ENCODE measurements at regions not wholly inside any gene's neighbourhood (a gene's known extent, or its start where the extent isn't known, plus 50 kb on each side); places are given as distances from the start of the nearest gene placed in this dataset.
"Not testable (repeated sequence)": the region's sequence is repeated elsewhere in the genome, so short reads cannot be mapped to it uniquely, and the experiment has no call there.

- no peak for DNase-seq
- intact Hi-C loops (cut with micrococcal nuclease) = no loop called here
- H3K4me1 ChIP-seq = no peaks in the 10 kb centered on the region
- peaks cover 13% of the 10 kb centered on the region for H3K9me3 ChIP-seq (replicated peaks)
- no peak overlapping the region for H3K4me3 ChIP-seq
- H3K36me3 ChIP-seq = no peaks in the 10 kb centered on the region
- no peak for TF ChIP-seq CTCF (IDR thresholded peaks at IDR 0.05; ENCODE audit: borderline replicate concordance)
- H3K27me3 ChIP-seq (ENCODE audit: low read depth) = no peaks in the 10 kb centered on the region
- H3K27ac ChIP-seq (replicated peaks) = no peak overlapping the region
These were observed 465.0 kb downstream of the SUCLG1 start for GRCh38 chr2:83993873-83994632.

DNA sequence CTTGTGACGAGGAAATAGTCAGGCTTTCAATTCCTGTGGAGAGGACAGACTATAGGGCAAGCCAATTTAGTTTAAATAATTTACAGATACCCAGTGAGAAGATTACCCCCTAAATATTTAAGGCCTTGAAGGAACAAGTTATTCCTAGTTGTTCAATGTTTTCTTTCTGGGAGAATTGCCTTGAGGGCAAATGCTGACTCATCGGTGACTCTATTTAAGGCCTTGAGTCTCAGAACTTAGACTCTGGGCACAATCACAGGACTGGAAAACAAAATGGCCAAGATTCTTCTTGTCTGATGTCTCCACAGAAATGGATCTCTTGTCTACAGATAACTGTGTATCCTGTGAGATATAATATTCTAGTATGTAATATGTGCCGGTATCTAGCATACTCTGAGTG is 467.1 kb downstream of the SUCLG1 start:
- Histone ChIP-seq H3K4me1 (no peaks in the 10 kb centered on the region), H3K27me3 (ENCODE audit: low read depth) (no peaks in the 10 kb centered on the region), H3K27ac (replicated peaks) (no peak overlapping the region), H3K9me3 (replicated peaks) (peaks cover 29% of the 10 kb centered on the region), H3K4me3 (no peak overlapping the region), H3K36me3 (no peaks in the 10 kb centered on the region)
- intact Hi-C loops (cut with micrococcal nuclease) = no loop called here
- TF ChIP-seq CTCF (IDR thresholded peaks at IDR 0.05; ENCODE audit: borderline replicate concordance) = no peak
- no peak for DNase-seq

GRCh38 chr2:83990636-83991035 is 468.4 kb downstream of the SUCLG1 start:
- H3K9me3 ChIP-seq (replicated peaks) = peaks cover 37% of the 10 kb centered on the region
- intact Hi-C loops (cut with micrococcal nuclease) = no loop called here
- no peaks in the 10 kb centered on the region for H3K4me1 ChIP-seq
- H3K27ac ChIP-seq (replicated peaks) = no peak overlapping the region
- H3K4me3 ChIP-seq = no peak overlapping the region
- no peaks in the 10 kb centered on the region for H3K27me3 ChIP-seq (ENCODE audit: low read depth)
- no peak for TF ChIP-seq CTCF (IDR thresholded peaks at IDR 0.05; ENCODE audit: borderline replicate concordance)
- no peak for DNase-seq
- H3K36me3 ChIP-seq = no peaks in the 10 kb centered on the region

GRCh38 chr2:83976628-83977027 is 482.5 kb downstream of the SUCLG1 start:
- H3K4me3 ChIP-seq; intact Hi-C loops (cut with micrococcal nuclease); DNase-seq; H3K36me3 ChIP-seq; H3K27ac ChIP-seq (replicated peaks); H3K27me3 ChIP-seq (ENCODE audit: low read depth); H3K4me1 ChIP-seq: not testable (repeated sequence)
- peaks cover 17% of the 10 kb centered on the region for H3K9me3 ChIP-seq (replicated peaks)

GRCh38 chr2:83972128-83972527 is 487.0 kb downstream of the SUCLG1 start:
- H3K27ac ChIP-seq (replicated peaks) = no peak overlapping the region
- H3K4me3 ChIP-seq = no peak overlapping the region
- no peak for TF ChIP-seq CTCF (IDR thresholded peaks at IDR 0.05; ENCODE audit: borderline replicate concordance)
- H3K36me3 ChIP-seq = no peaks in the 10 kb centered on the region
- intact Hi-C loops (cut with micrococcal nuclease) = no loop called here
- no peak for DNase-seq
- H3K27me3 ChIP-seq (ENCODE audit: low read depth) = no peaks in the 10 kb centered on the region
- peaks cover 22% of the 10 kb centered on the region for H3K9me3 ChIP-seq (replicated peaks)
- H3K4me1 ChIP-seq = no peaks in the 10 kb centered on the region

- Histone ChIP-seq H3K4me1 (no peaks in the 10 kb centered on the region), H3K9me3 (replicated peaks) (peaks cover 19% of the 10 kb centered on the region), H3K36me3 (no peaks in the 10 kb centered on the region), H3K27me3 (ENCODE audit: low read depth) (no peaks in the 10 kb centered on the region), H3K4me3 (no peak overlapping the region), H3K27ac (replicated peaks) (no peak overlapping the region)
- TF ChIP-seq CTCF (IDR thresholded peaks at IDR 0.05; ENCODE audit: borderline replicate concordance) = no peak
- no peak for DNase-seq
- intact Hi-C loops (cut with micrococcal nuclease) = no loop called here
These were observed 487.5 kb downstream of the SUCLG1 start for GRCh38 chr2:83971547-83971946.

All from left ventricle myocardium inferior (tissue), 1 donor.